Endothelial cell of umbilical vein (primary cell): ENCODE measurements at regions not wholly inside any gene's neighbourhood (a gene's known extent, or its start where the extent isn't known, plus 50 kb on each side); places are given as distances from the start of the nearest gene placed in this dataset.

Experiments
- BruUV-seq: library from RNA; stranded (reverse); fragments of 400-500 nt; replicated peaks from 2 replicates; lab custom pipeline; 2021; lab: Mats Ljungman, UMichigan
- CTCF ChIA-PET: fragments of 300-600, 350-600 bp; sonication (Branson Sonifier 250); formaldehyde crosslinking; loops from one replicate; lab custom pipeline; 2021; ENCODE audit warnings: antibody characterized with exemption, inconsistent platforms; lab: Charles Lee
- POLR2A ChIA-PET: fragments of 300-600, 350-600 bp; sonication (Branson Sonifier 250); formaldehyde crosslinking; loops from one replicate; lab custom pipeline; 2021; ENCODE audit warnings: antibody characterized with exemption, inconsistent platforms; lab: Charles Lee
- DNase-seq: peaks from one replicate; pipeline ENCODE4 v3.0.0-alpha.2; 2011; ENCODE audit warnings: low read depth, low spot score
- FAIRE-seq: peaks from 2 replicates; lab custom pipeline; 2011; peaks lifted over from hg19 to GRCh38; lab: Jason Lieb, UNC
- H2AFZ ChIP-seq: 2 replicates; pipeline ENCODE4 v1.6.0; 2012; ENCODE audit warnings: low read depth, low read length, control low read depth, inconsistent platforms
- H3K27ac ChIP-seq: 2 replicates; pipeline ENCODE4 v1.5.1; 2011; ENCODE audit warnings: low read depth, mild to moderate bottlenecking, control low read depth, low read length, moderate library complexity; ENCODE audit not compliant: insufficient read depth
- H3K27me3 ChIP-seq, 2 experiments: 2 replicates each; pipeline versions ENCODE4 v1.6.0 to v1.6.1; 2011; ENCODE audit warnings: low read length in 2 of 2, mixed read lengths in 1 of 2; ENCODE audit not compliant: control insufficient read depth in 2 of 2, insufficient read depth in 2 of 2
- H3K36me3 ChIP-seq, 2 experiments: 2 replicates in 1 of 2; 3 replicates in 1 of 2; pipeline ENCODE4 v1.5.1; 2011; ENCODE audit warnings: low read length in 2 of 2, mild to moderate bottlenecking in 1 of 2, moderate library complexity in 1 of 2; ENCODE audit not compliant: control insufficient read depth in 2 of 2, insufficient read depth in 2 of 2; ENCODE audit errors: extremely low read depth in 1 of 2
- H3K4me1 ChIP-seq: 3 replicates; pipeline ENCODE4 v1.5.1; 2011; ENCODE audit warnings: mild to moderate bottlenecking, low read length; ENCODE audit not compliant: control insufficient read depth, insufficient read depth; ENCODE audit errors: extremely low read depth
- H3K4me2 ChIP-seq: 2 replicates; pipeline ENCODE4 v1.6.1; 2011; ENCODE audit warnings: low read length, control low read depth, mixed read lengths; ENCODE audit not compliant: insufficient read depth
- H3K4me3 ChIP-seq, 3 experiments: fragments of 200-600 bp in 1 of 3; sonication (generic), shearing (Covaris generic) in 1 of 3; replicated peaks in 1 of 3; 2 replicates each; pipeline ENCODE4 v1.5.1; 2011 to 2016; ENCODE audit warnings: control low read depth in 3 of 3, low read length in 3 of 3, mild to moderate bottlenecking in 2 of 3, inconsistent platforms in 1 of 3, low read depth in 1 of 3, moderate library complexity in 1 of 3; ENCODE audit not compliant: insufficient read depth in 1 of 3
- H3K79me2 ChIP-seq: 2 replicates; pipeline ENCODE4 v1.6.0; 2012; ENCODE audit warnings: low read length, inconsistent platforms; ENCODE audit not compliant: control insufficient read depth, insufficient read depth
- H3K9ac ChIP-seq: replicated peaks from 2 replicates; pipeline ENCODE3; 2011; ENCODE audit warnings: low read length, control low read depth; ENCODE audit not compliant: insufficient read depth; ENCODE audit errors: extremely low read depth
- H3K9me1 ChIP-seq: replicated peaks from 3 replicates; pipeline ENCODE4 v1.6.0; 2011; ENCODE audit warnings: mild to moderate bottlenecking, low read length; ENCODE audit not compliant: control insufficient read depth, insufficient read depth; ENCODE audit errors: extremely low read depth
- H3K9me3 ChIP-seq: replicated peaks from 2 replicates; pipeline ENCODE4 v1.5.1; 2012; ENCODE audit warnings: low read length, inconsistent platforms; ENCODE audit not compliant: control insufficient read depth, insufficient read depth
- H4K20me1 ChIP-seq: replicated peaks from 2 replicates; pipeline ENCODE3; 2011; ENCODE audit warnings: mild to moderate bottlenecking, low read length; ENCODE audit not compliant: control insufficient read depth, insufficient read depth; ENCODE audit errors: extremely low read depth
- EZH2 ChIP-seq: IDR thresholded peaks from 2 replicates; pipeline ENCODE4 v1.6.1; 2012; ENCODE audit warnings: borderline replicate concordance, low read depth, mild to moderate bottlenecking, moderate library complexity, low read length, inconsistent platforms; ENCODE audit not compliant: severe bottlenecking
- FOS ChIP-seq: IDR thresholded peaks from 2 replicates; pipeline ENCODE4 v1.6.1; 2011; ENCODE audit warnings: mild to moderate bottlenecking, low read length, moderate library complexity, borderline replicate concordance; ENCODE audit not compliant: insufficient read depth
- GATA2 ChIP-seq: IDR thresholded peaks from 2 replicates; pipeline ENCODE4 v1.7.0; 2011; ENCODE audit warnings: low read depth, mild to moderate bottlenecking, moderate library complexity, mixed read lengths, low read length; ENCODE audit not compliant: insufficient read length, insufficient read depth
- JUN ChIP-seq: IDR thresholded peaks from 2 replicates; pipeline ENCODE4 v1.6.1; 2011; ENCODE audit warnings: borderline replicate concordance, low read depth; ENCODE audit not compliant: insufficient read length, insufficient read depth
- MYC ChIP-seq: IDR thresholded peaks from one replicate; pipeline ENCODE4 v1.6.1; 2011; ENCODE audit warnings: mild to moderate bottlenecking, low read depth, low read length
- POLR2A ChIP-seq: IDR thresholded peaks from 2 replicates; pipeline ENCODE4 v1.6.1; 2012; ENCODE audit warnings: low read depth, mild to moderate bottlenecking, control low read depth, low read length
- POLR2AphosphoS5 ChIP-seq: IDR thresholded peaks from 2 replicates; pipeline ENCODE4 v1.6.1; 2012; ENCODE audit warnings: low read depth, mild to moderate bottlenecking, control low read depth, low read length, moderate library complexity; ENCODE audit not compliant: insufficient read depth
- dilution Hi-C: fragments of 300-500 bp; cut with MboI; formaldehyde crosslinking; loops from one replicate; pipeline ENCODE4 v1.15.0; 2019; ENCODE audit warnings: low sequenced_read_pairs; ENCODE audit not compliant: extremely low pct_ligation_motif_present
- intact Hi-C: fragments of 100-400 bp; cut with micrococcal nuclease; formaldehyde crosslinking; loops from one replicate; pipeline ENCODE4 v1.10.0; 2022
- TF ChIP-seq, protein P1 (sequence below): IDR thresholded peaks from 2 replicates; pipeline ENCODE4 v1.6.1; 2011; ENCODE audit not compliant: insufficient read depth, insufficient read length
- TF ChIP-seq, protein P2 (sequence below), 2 donors: IDR thresholded peaks; 1 replicate in 1 of 2; 2 replicates in 1 of 2; pipeline ENCODE4 v1.5.1; 2011; ENCODE audit warnings: low read length in 2 of 2, mild to moderate bottlenecking in 2 of 2, moderate library complexity in 2 of 2, control low read depth in 1 of 2, inconsistent platforms in 1 of 2, low read depth in 1 of 2; ENCODE audit not compliant: insufficient read depth in 1 of 2; ENCODE audit errors: extremely low read depth in 1 of 2

DNA sequence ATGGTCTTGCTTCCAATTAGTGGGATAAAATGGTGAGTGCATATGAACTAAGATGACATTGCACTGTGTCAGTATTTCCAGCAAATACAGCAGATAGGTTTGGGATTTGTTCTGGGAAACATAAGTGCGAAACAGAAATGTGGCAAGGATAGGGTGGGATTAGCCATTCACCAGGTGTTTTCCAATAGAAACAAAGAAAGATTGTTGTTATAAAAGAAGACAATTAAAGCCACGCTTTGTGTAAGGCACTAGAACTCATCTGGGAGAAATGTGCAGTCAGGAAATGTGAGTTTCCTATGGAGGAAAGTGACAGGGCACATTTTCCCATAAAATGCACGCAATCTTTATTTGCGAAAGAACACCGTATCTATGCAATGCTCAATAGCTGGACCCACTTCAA lies 1547.8 kb downstream of the EFNB2 start:
- DNase-seq (peak; percentile 72), FAIRE-seq (peak; percentile 74)
- dilution Hi-C loops: no loop called here
- peak overlapping the region; percentile 48 for H3K27ac ChIP-seq
- no peak overlapping the region for H3K4me3 ChIP-seq
- no peaks in the 10 kb centered on the region for H3K27me3 ChIP-seq
- no peaks in the 10 kb centered on the region for H3K36me3 ChIP-seq
- no peaks in the 10 kb centered on the region for H3K9me3 ChIP-seq
- CTCF ChIA-PET: no interaction called here
- no peak overlapping the region for H3K9ac ChIP-seq
- TF ChIP-seq MYC (no peak), EZH2 (no peak), GATA2 (no peak), POLR2A (no peak), JUN (peak; percentile 50)
- TF ChIP-seq, protein P1, sequence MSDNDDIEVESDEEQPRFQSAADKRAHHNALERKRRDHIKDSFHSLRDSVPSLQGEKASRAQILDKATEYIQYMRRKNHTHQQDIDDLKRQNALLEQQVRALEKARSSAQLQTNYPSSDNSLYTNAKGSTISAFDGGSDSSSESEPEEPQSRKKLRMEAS: no peak
- peaks cover 26% of the 10 kb centered on the region for H3K4me1 ChIP-seq
- no peaks in the 10 kb centered on the region for H3K79me2 ChIP-seq
- no TSS peak for BruUV-seq
- H3K4me2 ChIP-seq: peak overlapping the region; percentile 4
- POLR2A ChIA-PET: no interaction called here
- no peaks in the 10 kb centered on the region for H4K20me1 ChIP-seq
- intact Hi-C loops: loop anchor here (5.0 to 10.0 kb wide), 4 partner anchors 673 to 1930 kb away; partner anchors contain the start of gene EFNB2
- peak overlapping the region; percentile 24 for H2AFZ ChIP-seq
- no peaks in the 10 kb centered on the region for H3K9me1 ChIP-seq

DNA sequence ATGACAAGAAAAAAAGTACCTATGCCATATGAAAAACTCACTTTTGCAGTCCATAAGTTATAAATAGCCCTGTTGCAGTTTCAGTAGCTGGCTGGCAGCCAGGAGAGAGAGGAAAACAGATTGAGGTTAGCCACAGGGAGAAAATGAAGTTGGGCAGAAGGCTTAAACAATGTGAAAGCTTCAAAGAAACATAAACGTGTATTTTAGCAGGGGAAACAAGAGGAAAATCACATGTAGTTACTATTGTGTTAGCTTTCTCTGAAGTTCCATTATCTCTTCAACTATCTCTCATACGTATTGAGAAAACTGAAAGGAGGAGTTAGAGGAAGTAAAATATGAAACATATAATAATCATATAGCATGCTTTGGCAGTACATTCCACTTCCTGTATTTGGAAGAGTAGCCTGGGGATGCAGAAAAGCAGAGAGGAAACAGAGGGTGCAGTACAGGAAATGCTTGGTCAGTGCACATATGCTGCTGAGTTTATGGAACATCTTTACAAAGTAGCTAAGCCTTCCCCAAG lies 1551.1 kb downstream of the EFNB2 start:
- no peaks in the 10 kb centered on the region for H3K9me3 ChIP-seq
- H3K4me3 ChIP-seq: peak overlapping the region in 1 of 3 experiments; percentile 25
- peak overlapping the region; percentile 78 for H3K27ac ChIP-seq
- TF ChIP-seq EZH2 (no peak), MYC (no peak), GATA2 (peak; percentile 67), POLR2A (no peak), FOS (peak; percentile 55), JUN (peak; percentile 20), POLR2AphosphoS5 (peak; percentile 45)
- TF ChIP-seq, protein P1: no peak
- TF ChIP-seq, protein P2, sequence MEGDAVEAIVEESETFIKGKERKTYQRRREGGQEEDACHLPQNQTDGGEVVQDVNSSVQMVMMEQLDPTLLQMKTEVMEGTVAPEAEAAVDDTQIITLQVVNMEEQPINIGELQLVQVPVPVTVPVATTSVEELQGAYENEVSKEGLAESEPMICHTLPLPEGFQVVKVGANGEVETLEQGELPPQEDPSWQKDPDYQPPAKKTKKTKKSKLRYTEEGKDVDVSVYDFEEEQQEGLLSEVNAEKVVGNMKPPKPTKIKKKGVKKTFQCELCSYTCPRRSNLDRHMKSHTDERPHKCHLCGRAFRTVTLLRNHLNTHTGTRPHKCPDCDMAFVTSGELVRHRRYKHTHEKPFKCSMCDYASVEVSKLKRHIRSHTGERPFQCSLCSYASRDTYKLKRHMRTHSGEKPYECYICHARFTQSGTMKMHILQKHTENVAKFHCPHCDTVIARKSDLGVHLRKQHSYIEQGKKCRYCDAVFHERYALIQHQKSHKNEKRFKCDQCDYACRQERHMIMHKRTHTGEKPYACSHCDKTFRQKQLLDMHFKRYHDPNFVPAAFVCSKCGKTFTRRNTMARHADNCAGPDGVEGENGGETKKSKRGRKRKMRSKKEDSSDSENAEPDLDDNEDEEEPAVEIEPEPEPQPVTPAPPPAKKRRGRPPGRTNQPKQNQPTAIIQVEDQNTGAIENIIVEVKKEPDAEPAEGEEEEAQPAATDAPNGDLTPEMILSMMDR (IDR thresholded peaks at IDR 0.05; ENCODE audit: extremely low read depth in 1 of 2, insufficient read depth in 1 of 2, low read depth in 1 of 2, low read length in 2 of 2): no peak
- peak overlapping the region; percentile 68 for H2AFZ ChIP-seq
- H3K36me3 ChIP-seq: no peaks in the 10 kb centered on the region
- BruUV-seq: TSS peak; percentile 28
- peak overlapping the region; percentile 68 for H3K9ac ChIP-seq
- H3K27me3 ChIP-seq: no peaks in the 10 kb centered on the region
- DNase-seq (peak; percentile 92), FAIRE-seq (peak; percentile 84)
- intact Hi-C loops (loop anchor here (1.0 to 10.0 kb wide), 7 partner anchors 22 to 1550 kb away; partner anchors contain the start of gene EFNB2), dilution Hi-C loops (no loop called here)
- H3K9me1 ChIP-seq: no peaks in the 10 kb centered on the region
- H3K4me1 ChIP-seq: peaks cover 26% of the 10 kb centered on the region
- ChIA-PET CTCF (interaction anchor here (1.2 to 1.7 kb wide), 4 partner anchors 9 to 1101 kb away, joined by 3 to 10 read pairs (median 5); no protein-coding TSS in a partner anchor), POLR2A (no interaction called here)
- no peaks in the 10 kb centered on the region for H3K79me2 ChIP-seq
- H3K4me2 ChIP-seq: peak overlapping the region; percentile 81
- H4K20me1 ChIP-seq: no peaks in the 10 kb centered on the region
